ENCODE measurements at regions not wholly inside any gene's neighbourhood (a gene's known extent, or its start where the extent isn't known, plus 50 kb on each side); places are given as distances from the start of the nearest gene placed in this dataset.

GRCh38 chr18:61732854-61733253, 160.0 kb downstream of the RNF152 start:
- no TSS peak for BruUV-seq (replicated peaks)
- H4K20me1 ChIP-seq (ENCODE audit: insufficient read depth) = no peaks in the 10 kb centered on the region
- H3K36me3 ChIP-seq (ENCODE audit: control insufficient read depth in 1 of 2, insufficient read depth in 2 of 2, low read length in 2 of 2) = no peaks in the 10 kb centered on the region
- DNase-seq (ENCODE audit: low read depth, low spot score) = no peak
- intact Hi-C loops (cut with micrococcal nuclease) = no loop called here
- no peaks in the 10 kb centered on the region for H3K9me2 ChIP-seq (ENCODE audit: insufficient read depth)
- H3K9me3 ChIP-seq (ENCODE audit: control insufficient read depth in 1 of 2, insufficient read depth in 1 of 2, low read depth in 1 of 2, low read length in 2 of 2) = no peaks in the 10 kb centered on the region
- H3K79me2 ChIP-seq (ENCODE audit: insufficient read depth, low read length) = no peaks in the 10 kb centered on the region
- CTCF ChIA-PET = no interaction called here
- TF ChIP-seq SIN3A (IDR thresholded peaks at IDR 0.05; ENCODE audit: low read depth) (no peak), CEBPB (IDR thresholded peaks at IDR 0.05; ENCODE audit: low read depth) (no peak), YY1 (IDR thresholded peaks at IDR 0.05; ENCODE audit: extremely low read depth, insufficient replicate concordance, low read depth, low read length) (no peak), EGR1 (IDR thresholded peaks at IDR 0.05; ENCODE audit: low read depth) (no peak), POLR2A (IDR thresholded peaks at IDR 0.05; ENCODE audit: borderline replicate concordance, extremely low read depth, insufficient read depth, insufficient read length) (no peak), JUND (IDR thresholded peaks at IDR 0.05) (no peak)
- H3K4me2 ChIP-seq (ENCODE audit: low read length) = no peak overlapping the region
- POLR2A ChIA-PET = no interaction called here
- H3K4me3 ChIP-seq (replicated peaks in 1 of 2; ENCODE audit: low read depth in 1 of 2, low read length in 2 of 2) = no peak overlapping the region
- H3K27ac ChIP-seq (ENCODE audit: low read depth, low read length) = no peak overlapping the region
- H3K9ac ChIP-seq (ENCODE audit: low read length) = no peak overlapping the region
- H2AFZ ChIP-seq (ENCODE audit: low read depth, low read length, poor library complexity, severe bottlenecking) = no peak overlapping the region
- ATAC-seq = no peak
- H3K27me3 ChIP-seq (ENCODE audit: insufficient read depth, low read length) = peaks cover 39% of the 10 kb centered on the region
- RAD21 ChIA-PET (ENCODE audit: low non-redundant PET in 1 of 2, low total read pairs in 2 of 2, uncharacterized antibody in 2 of 2, unreplicated experiment in 2 of 2) = no interaction called here
- no peaks in the 10 kb centered on the region for H3K4me1 ChIP-seq (ENCODE audit: control insufficient read depth in 1 of 2, insufficient read depth in 2 of 2, low read length in 2 of 2)

- intact Hi-C loops (cut with micrococcal nuclease) = no loop called here
- ChIA-PET RAD21 (ENCODE audit: low non-redundant PET in 1 of 2, low total read pairs in 2 of 2, uncharacterized antibody in 2 of 2, unreplicated experiment in 2 of 2) (no interaction called here), CTCF (no interaction called here), POLR2A (no interaction called here)
- Histone ChIP-seq H3K27me3 (ENCODE audit: insufficient read depth, low read length) (peaks cover 39% of the 10 kb centered on the region), H3K4me3 (replicated peaks in 1 of 2; ENCODE audit: low read depth in 1 of 2, low read length in 2 of 2) (no peak overlapping the region), H2AFZ (ENCODE audit: low read depth, low read length, poor library complexity, severe bottlenecking) (no peak overlapping the region), H3K9ac (ENCODE audit: low read length) (no peak overlapping the region), H3K79me2 (ENCODE audit: insufficient read depth, low read length) (no peaks in the 10 kb centered on the region), H3K27ac (ENCODE audit: low read depth, low read length) (no peak overlapping the region), H3K4me2 (ENCODE audit: low read length) (no peak overlapping the region), H3K36me3 (ENCODE audit: control insufficient read depth in 1 of 2, insufficient read depth in 2 of 2, low read length in 2 of 2) (no peaks in the 10 kb centered on the region), H3K4me1 (ENCODE audit: control insufficient read depth in 1 of 2, insufficient read depth in 2 of 2, low read length in 2 of 2) (no peaks in the 10 kb centered on the region), H3K9me2 (ENCODE audit: insufficient read depth) (no peaks in the 10 kb centered on the region), H3K9me3 (ENCODE audit: control insufficient read depth in 1 of 2, insufficient read depth in 1 of 2, low read depth in 1 of 2, low read length in 2 of 2) (no peaks in the 10 kb centered on the region), H4K20me1 (ENCODE audit: insufficient read depth) (no peaks in the 10 kb centered on the region)
- no peak for DNase-seq (ENCODE audit: low read depth, low spot score)
- no peak for ATAC-seq
- TF ChIP-seq CTCF (IDR thresholded peaks at IDR 0.05 in 2 of 3, conservative IDR thresholded peaks at IDR 0.05 in 1 of 3; ENCODE audit: borderline replicate concordance in 1 of 3, insufficient read depth in 1 of 3, low read depth in 2 of 3, low read length in 2 of 3) = no peak
- TF ChIP-seq SRF (IDR thresholded peaks at IDR 0.05; ENCODE audit: low read depth) = no peak
- TF ChIP-seq REST (IDR thresholded peaks at IDR 0.05; ENCODE audit: low read depth) = no peak
- no peak for TF ChIP-seq ATF3 (IDR thresholded peaks at IDR 0.05)
- TF ChIP-seq EGR1 (IDR thresholded peaks at IDR 0.05; ENCODE audit: low read depth) = no peak
- no peak for TF ChIP-seq FOSL1 (IDR thresholded peaks at IDR 0.05; ENCODE audit: low read depth)
- TF ChIP-seq YY1 (IDR thresholded peaks at IDR 0.05; ENCODE audit: extremely low read depth, insufficient replicate concordance, low read depth, low read length) = no peak
- BruUV-seq (replicated peaks) = no TSS peak
These were observed 161.0 kb downstream of the RNF152 start for GRCh38 chr18:61731693-61732376.

All from HCT116 (cell line).